Breast epithelium (tissue), 4 donors: ENCODE measurements at regions not wholly inside any gene's neighbourhood (a gene's known extent, or its start where the extent isn't known, plus 50 kb on each side); places are given as distances from the start of the nearest gene placed in this dataset.
"Not testable (repeated sequence)": the region's sequence is repeated elsewhere in the genome, so short reads cannot be mapped to it uniquely, and the experiment has no call there.

Experiments
- DNase-seq, 2 donors: peaks; one replicate each; pipeline ENCODE4 v3.0.0-alpha.2; 2019; ENCODE audit warnings: low spot score in 2 of 2
- H3K27ac ChIP-seq, 2 donors: fragments of 200-600 bp; sonication (generic) in 1 of 2; one replicate each; pipeline ENCODE4 v1.5.1; 2016 to 2019; ENCODE audit warnings: mild to moderate bottlenecking in 1 of 2
- H3K27me3 ChIP-seq, 2 donors: fragments of 200-600 bp; sonication (generic) in 1 of 2; one replicate each; pipeline versions ENCODE4 v1.5.1 to v1.6.0; 2017 to 2019; ENCODE audit warnings: control low read depth in 1 of 2, mild to moderate bottlenecking in 1 of 2
- H3K36me3 ChIP-seq: fragments of 200-600 bp; one replicate; pipeline ENCODE4 v1.5.1; 2019
- H3K4me1 ChIP-seq, 2 donors: fragments of 200-600 bp; sonication (generic); one replicate each; pipeline ENCODE4 v1.5.1; 2016 to 2019; ENCODE audit warnings: control low read depth in 1 of 2
- H3K4me3 ChIP-seq, 3 donors: fragments of 200-600 bp; sonication (generic); 1 replicate in 2 of 3; 2 replicates in 1 of 3; pipeline ENCODE4 v1.5.1; 2016 to 2019; ENCODE audit warnings: mild to moderate bottlenecking in 3 of 3, moderate library complexity in 2 of 3
- H3K9me3 ChIP-seq, 2 donors: fragments of 200-600 bp; sonication (generic) in 1 of 2; one replicate each; pipeline ENCODE4 v1.5.1; 2016 to 2019; ENCODE audit warnings: control low read depth in 1 of 2
- CTCF ChIP-seq, 3 donors: fragments of 450-650 bp; IDR thresholded peaks; one replicate each; pipeline ENCODE4 v1.5.1; 2016 to 2017; ENCODE audit warnings: antibody characterized with exemption in 3 of 3, mild to moderate bottlenecking in 3 of 3, moderate library complexity in 3 of 3
- POLR2A ChIP-seq: fragments of 450-650 bp; IDR thresholded peaks from one replicate; pipeline ENCODE4 v1.6.1; 2016; ENCODE audit warnings: antibody characterized with exemption, mild to moderate bottlenecking, moderate library complexity
- POLR2AphosphoS5 ChIP-seq, 3 donors: sonication (generic); formaldehyde crosslinking; IDR thresholded peaks; one replicate each; pipeline ENCODE4 v1.6.1; 2017; ENCODE audit warnings: antibody characterized with exemption in 3 of 3
- intact Hi-C: fragments of 100-400 bp; cut with DNase I; formaldehyde crosslinking; loops from one replicate; pipeline ENCODE4 v1.15.1; 2023; ENCODE audit warnings: low total_unique reads

GRCh38 chr16:31780342-31780741 is 93.3 kb upstream of the ZNF267 start:
- DNase-seq = no peak
- Histone ChIP-seq H3K9me3 (peaks cover 64 to 97% of the 10 kb centered on the region in 2 donors), H3K4me1 (no peaks in the 10 kb centered on the region), H3K27ac (no peak overlapping the region), H3K36me3 (no peaks in the 10 kb centered on the region), H3K27me3 (no peaks in the 10 kb centered on the region), H3K4me3 (no peak overlapping the region)
- TF ChIP-seq POLR2A = no peak
- TF ChIP-seq POLR2AphosphoS5 (IDR thresholded peaks at IDR 0.05) = no peak
- TF ChIP-seq CTCF (IDR thresholded peaks at IDR 0.05) = no peak
- intact Hi-C loops = no loop called here

- Histone ChIP-seq H3K4me3 (no peak overlapping the region), H3K9me3 (peaks cover 26 to 81% of the 10 kb centered on the region in 2 donors), H3K27ac (no peak overlapping the region), H3K27me3 (no peaks in the 10 kb centered on the region), H3K4me1 (no peaks in the 10 kb centered on the region), H3K36me3 (no peaks in the 10 kb centered on the region)
- no peak for DNase-seq
- TF ChIP-seq POLR2AphosphoS5 (IDR thresholded peaks at IDR 0.05) (no peak), CTCF (IDR thresholded peaks at IDR 0.05) (no peak), POLR2A (no peak)
- intact Hi-C loops = no loop called here
These were observed 88.5 kb upstream of the ZNF267 start for GRCh38 chr16:31785126-31785525.

DNA sequence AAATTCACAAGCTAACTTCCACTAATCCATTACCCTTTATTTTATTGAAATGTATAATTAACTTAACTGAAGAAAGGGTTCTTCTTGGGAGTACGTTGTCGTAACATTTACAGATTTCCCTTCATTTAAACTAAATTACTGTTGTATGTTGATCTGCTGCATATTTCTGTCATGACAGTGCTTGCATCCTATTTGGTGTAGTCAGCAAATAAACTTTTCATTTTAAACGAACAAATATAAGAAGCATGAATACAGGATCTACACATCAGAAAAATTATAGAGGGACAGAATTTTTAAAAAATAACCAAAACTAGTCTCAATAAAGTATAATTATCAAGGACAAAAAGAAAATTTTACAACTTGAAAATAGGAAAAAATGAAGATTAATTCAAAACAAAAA is 66.5 kb upstream of the ZNF267 start:
- TF ChIP-seq CTCF (IDR thresholded peaks at IDR 0.05) (no peak), POLR2A (no peak), POLR2AphosphoS5 (IDR thresholded peaks at IDR 0.05) (no peak)
- intact Hi-C loops = no loop called here
- Histone ChIP-seq H3K36me3 (no peaks in the 10 kb centered on the region), H3K9me3 (peaks cover 4 to 36% of the 10 kb centered on the region in 2 donors), H3K27ac (no peak overlapping the region), H3K4me1 (no peaks in the 10 kb centered on the region), H3K27me3 (no peaks in the 10 kb centered on the region), H3K4me3 (no peak overlapping the region)
- DNase-seq = no peak

DNA sequence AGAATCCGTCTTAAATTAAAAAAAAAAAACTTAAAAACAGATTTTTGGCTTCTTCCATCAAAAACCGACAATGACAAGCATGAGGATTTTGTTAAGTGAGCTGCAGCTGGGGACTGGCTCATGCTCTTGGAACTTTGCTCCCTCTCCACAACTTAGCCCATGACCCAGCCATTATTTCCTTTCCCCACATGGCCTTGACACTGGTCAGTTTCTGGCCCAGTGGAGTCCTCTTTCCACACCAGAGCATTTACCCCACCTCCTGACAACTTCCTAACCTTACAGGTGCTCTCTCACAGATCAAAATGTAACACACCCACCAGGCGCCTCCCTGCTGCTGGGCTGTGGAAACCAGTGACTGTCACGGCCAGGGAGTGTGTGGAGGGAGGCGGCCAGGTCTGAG is 62.7 kb upstream of the ZNF267 start:
- peaks cover 0 to 23% of the 10 kb centered on the region in 2 donors for H3K9me3 ChIP-seq
- H3K36me3 ChIP-seq = no peaks in the 10 kb centered on the region
- intact Hi-C loops = no loop called here
- H3K4me3 ChIP-seq = no peak overlapping the region
- TF ChIP-seq POLR2AphosphoS5 (IDR thresholded peaks at IDR 0.05) = no peak
- no peak for TF ChIP-seq CTCF (IDR thresholded peaks at IDR 0.05)
- TF ChIP-seq POLR2A = no peak
- no peaks in the 10 kb centered on the region for H3K4me1 ChIP-seq
- no peak for DNase-seq
- H3K27me3 ChIP-seq = no peaks in the 10 kb centered on the region
- no peak overlapping the region for H3K27ac ChIP-seq

DNA sequence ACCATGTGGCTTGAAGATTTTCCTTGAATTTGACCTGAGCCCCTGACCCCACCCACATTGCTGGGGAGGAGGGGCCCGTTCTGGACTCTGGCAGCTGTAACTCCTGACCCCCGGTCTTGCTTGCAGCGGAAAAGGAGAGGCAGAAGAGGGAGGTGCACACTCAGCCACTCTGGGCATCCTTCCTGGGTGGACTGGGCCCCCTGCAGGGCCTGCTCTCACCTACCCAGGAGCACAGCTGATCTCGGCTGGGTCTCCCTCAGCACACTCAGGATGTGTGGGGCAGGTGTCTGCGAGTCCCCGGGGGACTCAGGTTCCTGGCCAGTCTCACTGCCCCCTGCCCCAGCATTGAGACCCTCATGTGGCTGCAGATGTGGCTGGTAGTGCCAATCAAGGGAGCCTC is 57.5 kb upstream of the ZNF267 start:
- H3K27ac ChIP-seq, intact Hi-C loops, H3K4me1 ChIP-seq, DNase-seq, H3K36me3 ChIP-seq, H3K4me3 ChIP-seq: not testable (repeated sequence)
- peaks cover 12 to 25% of the 10 kb centered on the region in 2 donors for H3K9me3 ChIP-seq
- H3K27me3 ChIP-seq = peaks cover 0 to 10% of the 10 kb centered on the region in 2 donors

DNA sequence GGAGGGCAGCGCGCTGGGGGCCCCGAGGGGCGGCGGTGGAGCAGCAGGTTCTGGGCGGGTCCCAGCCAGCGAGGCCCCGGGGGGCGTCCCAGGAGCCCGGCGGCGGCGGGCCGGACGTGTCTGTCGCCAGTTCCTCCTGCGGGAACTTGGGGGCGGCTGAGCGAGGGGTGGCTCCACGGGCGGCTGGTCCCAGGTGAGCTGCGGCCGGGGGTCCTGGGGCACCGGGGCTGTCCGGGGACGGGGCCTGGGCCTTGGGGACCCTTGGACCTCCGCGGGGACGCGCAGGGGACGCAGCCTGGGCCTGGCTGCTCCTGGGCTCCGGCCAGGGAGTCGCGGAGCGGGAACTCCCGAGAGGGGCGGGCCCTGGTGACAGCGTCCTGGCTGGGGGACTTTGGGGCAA is 54.2 kb upstream of the ZNF267 start:
- intact Hi-C loops = no loop called here

More for the DNA sequence above, 54.2 kb upstream of the ZNF267 start:
- Histone ChIP-seq H3K4me3 (no peak overlapping the region), H3K9me3 (peaks cover 12 to 16% of the 10 kb centered on the region in 2 donors), H3K27me3 (peaks cover 0 to 10% of the 10 kb centered on the region in 2 donors), H3K27ac (no peak overlapping the region), H3K4me1 (no peaks in the 10 kb centered on the region), H3K36me3 (no peaks in the 10 kb centered on the region)
- no peak for TF ChIP-seq POLR2A
- no peak for TF ChIP-seq POLR2AphosphoS5 (IDR thresholded peaks at IDR 0.05)
- TF ChIP-seq CTCF (IDR thresholded peaks at IDR 0.05) = no peak
- no peak for DNase-seq
